Muscle layer of duodenum (tissue), 2 donors: ENCODE measurements at regions not wholly inside any gene's neighbourhood (a gene's known extent, or its start where the extent isn't known, plus 50 kb on each side); places are given as distances from the start of the nearest gene placed in this dataset.
"Not testable (repeated sequence)": the region's sequence is repeated elsewhere in the genome, so short reads cannot be mapped to it uniquely, and the experiment has no call there.

Experiments
- H3K27ac ChIP-seq: one replicate; pipeline ENCODE4 v1.7.0; 2013; ENCODE audit warnings: mild to moderate bottlenecking, low read length
- H3K27me3 ChIP-seq: one replicate; pipeline ENCODE4 v1.7.0; 2013; ENCODE audit warnings: low read depth, mild to moderate bottlenecking, control low read depth, low read length
- H3K36me3 ChIP-seq, 2 donors: one replicate each; pipeline ENCODE4 v1.7.0; 2013; ENCODE audit warnings: low read length in 2 of 2, control low read depth in 1 of 2, mild to moderate bottlenecking in 1 of 2; ENCODE audit not compliant: insufficient read depth in 2 of 2, control insufficient read depth in 1 of 2
- H3K4me1 ChIP-seq, 2 donors: one replicate each; pipeline ENCODE4 v1.7.0; 2013; ENCODE audit warnings: low read length in 2 of 2, mild to moderate bottlenecking in 2 of 2, control low read depth in 1 of 2, moderate library complexity in 1 of 2; ENCODE audit not compliant: insufficient read depth in 2 of 2, control insufficient read depth in 1 of 2
- H3K4me3 ChIP-seq, 2 donors: one replicate each; pipeline ENCODE4 v1.7.0; 2013; ENCODE audit warnings: low read length in 2 of 2, low read depth in 1 of 2, mild to moderate bottlenecking in 1 of 2
- H3K9me3 ChIP-seq, 2 donors: one replicate each; pipeline ENCODE4 v1.7.0; 2013; ENCODE audit warnings: low read length in 2 of 2, control low read depth in 1 of 2, mild to moderate bottlenecking in 1 of 2; ENCODE audit not compliant: control insufficient read depth in 1 of 2
- donor health status: healthy.

GRCh38 chr7:84912537-84912936 is 274.3 kb downstream of the SEMA3D start:
- Histone ChIP-seq H3K4me1 (peaks cover 0 to 8% of the 10 kb centered on the region in 2 donors), H3K9me3 (no peaks in the 10 kb centered on the region), H3K36me3 (no peaks in the 10 kb centered on the region), H3K27me3 (no peaks in the 10 kb centered on the region), H3K4me3 (no peak overlapping the region), H3K27ac (no peak overlapping the region)

GRCh38 chr7:84912018-84912417 is 274.8 kb downstream of the SEMA3D start:
- H3K27me3 ChIP-seq: no peaks in the 10 kb centered on the region

GRCh38 chr7:84911077-84911476 is 275.8 kb downstream of the SEMA3D start:
- H3K4me1 ChIP-seq: peaks cover 0 to 15% of the 10 kb centered on the region in 2 donors
- H3K27me3 ChIP-seq: no peaks in the 10 kb centered on the region
- no peaks in the 10 kb centered on the region for H3K9me3 ChIP-seq
- H3K27ac ChIP-seq: no peak overlapping the region
- no peaks in the 10 kb centered on the region for H3K36me3 ChIP-seq
- H3K4me3 ChIP-seq: no peak overlapping the region

More at GRCh38 chr7:84912018-84912417, 274.8 kb downstream of the SEMA3D start:
- Histone ChIP-seq H3K4me1 (peaks cover 0 to 13% of the 10 kb centered on the region in 2 donors), H3K9me3 (no peaks in the 10 kb centered on the region), H3K36me3 (no peaks in the 10 kb centered on the region), H3K27ac (no peak overlapping the region), H3K4me3 (no peak overlapping the region)

GRCh38 chr7:84910322-84910721 is 276.5 kb downstream of the SEMA3D start:
- H3K9me3 ChIP-seq, H3K4me3 ChIP-seq, H3K36me3 ChIP-seq: not testable (repeated sequence)

GRCh38 chr7:84908196-84908793 is 278.6 kb downstream of the SEMA3D start:
- Histone ChIP-seq H3K4me3 (no peak overlapping the region), H3K4me1 (peaks cover 0 to 15% of the 10 kb centered on the region in 2 donors)

More at GRCh38 chr7:84910322-84910721, 276.5 kb downstream of the SEMA3D start:
- not testable (repeated sequence) for H3K27ac ChIP-seq, H3K27me3 ChIP-seq
- peaks cover 0 to 15% of the 10 kb centered on the region in 2 donors for H3K4me1 ChIP-seq

GRCh38 chr7:84906889-84907288 is 280.0 kb downstream of the SEMA3D start:
- Histone ChIP-seq H3K36me3 (no peaks in the 10 kb centered on the region), H3K9me3 (no peaks in the 10 kb centered on the region), H3K27ac (no peak overlapping the region), H3K4me1 (peaks cover 0 to 15% of the 10 kb centered on the region in 2 donors), H3K27me3 (no peaks in the 10 kb centered on the region), H3K4me3 (no peak overlapping the region)

More at GRCh38 chr7:84908196-84908793, 278.6 kb downstream of the SEMA3D start:
- H3K36me3 ChIP-seq: no peaks in the 10 kb centered on the region
- no peaks in the 10 kb centered on the region for H3K27me3 ChIP-seq
- no peak overlapping the region for H3K27ac ChIP-seq
- H3K9me3 ChIP-seq: no peaks in the 10 kb centered on the region

- H3K27me3 ChIP-seq: no peaks in the 10 kb centered on the region
- no peaks in the 10 kb centered on the region for H3K36me3 ChIP-seq
- no peak overlapping the region for H3K4me3 ChIP-seq
- no peak overlapping the region for H3K27ac ChIP-seq
- no peaks in the 10 kb centered on the region for H3K9me3 ChIP-seq
- peaks cover 0 to 15% of the 10 kb centered on the region in 2 donors for H3K4me1 ChIP-seq
These were observed 282.3 kb downstream of the SEMA3D start for GRCh38 chr7:84904561-84904960.

- H3K4me3 ChIP-seq: no peak overlapping the region
- no peaks in the 10 kb centered on the region for H3K27me3 ChIP-seq
- no peak overlapping the region for H3K27ac ChIP-seq
- H3K4me1 ChIP-seq: no peaks in the 10 kb centered on the region
- no peaks in the 10 kb centered on the region for H3K9me3 ChIP-seq
- H3K36me3 ChIP-seq: no peaks in the 10 kb centered on the region
These were observed 285.5 kb downstream of the SEMA3D start for GRCh38 chr7:84901366-84901765.

GRCh38 chr7:84900215-84900614 is 286.6 kb downstream of the SEMA3D start:
- Histone ChIP-seq H3K4me3 (no peak overlapping the region), H3K4me1 (no peaks in the 10 kb centered on the region), H3K9me3 (peaks cover 0 to 7% of the 10 kb centered on the region in 2 donors), H3K36me3 (no peaks in the 10 kb centered on the region), H3K27ac (no peak overlapping the region), H3K27me3 (no peaks in the 10 kb centered on the region)

GRCh38 chr7:84895563-84895962 is 291.3 kb downstream of the SEMA3D start:
- Histone ChIP-seq H3K27me3 (no peaks in the 10 kb centered on the region), H3K4me1 (no peaks in the 10 kb centered on the region), H3K9me3 (peaks cover 0 to 7% of the 10 kb centered on the region in 2 donors), H3K27ac (no peak overlapping the region), H3K36me3 (no peaks in the 10 kb centered on the region), H3K4me3 (no peak overlapping the region)

- H3K4me1 ChIP-seq, H3K36me3 ChIP-seq, H3K27ac ChIP-seq, H3K4me3 ChIP-seq, H3K9me3 ChIP-seq, H3K27me3 ChIP-seq: not testable (repeated sequence)
These were observed 303.3 kb downstream of the SEMA3D start for GRCh38 chr7:84883570-84883969.

GRCh38 chr7:84880326-84880997 is 306.4 kb downstream of the SEMA3D start:
- H3K27me3 ChIP-seq, H3K27ac ChIP-seq, H3K4me3 ChIP-seq, H3K4me1 ChIP-seq, H3K36me3 ChIP-seq, H3K9me3 ChIP-seq: not testable (repeated sequence)
